Daoy (cell line): ENCODE measurements at regions not wholly inside any gene's neighbourhood (a gene's known extent, or its start where the extent isn't known, plus 50 kb on each side); places are given as distances from the start of the nearest gene placed in this dataset.
A peak's percentile ranks its signal among the peaks of the same experiment; 100 is the strongest.

Source experiments
- DNase-seq: peaks from one replicate; pipeline ENCODE4 v3.0.0-alpha.2; 2015; ENCODE audit warnings: low read depth

- peak; percentile 74 for DNase-seq
Measured at GRCh38 chr6:166751051-166751595, 124.1 kb upstream of the RPS6KA2 start.

GRCh38 chr6:166750108-166750793 lies 123.2 kb upstream of the RPS6KA2 start:
- DNase-seq = no peak

GRCh38 chr6:166749666-166750065 lies 122.6 kb upstream of the RPS6KA2 start:
- DNase-seq = no peak

GRCh38 chr6:166747644-166748595 lies 120.9 kb upstream of the RPS6KA2 start:
- no peak for DNase-seq

- DNase-seq = no peak
Measured at GRCh38 chr6:166745801-166746668, 119.0 kb upstream of the RPS6KA2 start.

- no peak for DNase-seq
Measured at GRCh38 chr6:166744223-166745134, 117.4 kb upstream of the RPS6KA2 start.

- DNase-seq = no peak
Measured at GRCh38 chr6:166743406-166744222, 116.6 kb upstream of the RPS6KA2 start.

- DNase-seq = no peak
Measured at GRCh38 chr6:166742981-166743380, 115.9 kb upstream of the RPS6KA2 start.

- no peak for DNase-seq
Measured at GRCh38 chr6:166739976-166740318, 112.9 kb upstream of the RPS6KA2 start.

- no peak for DNase-seq
Measured at GRCh38 chr6:166739117-166739975, 112.3 kb upstream of the RPS6KA2 start.

- no peak for DNase-seq
Measured at GRCh38 chr6:166738386-166739116, 111.5 kb upstream of the RPS6KA2 start.

GRCh38 chr6:166737261-166737660 lies 110.2 kb upstream of the RPS6KA2 start:
- peak; percentile 45 for DNase-seq

- peak; percentile 84 for DNase-seq
Measured at GRCh38 chr6:166736634-166737033, 109.6 kb upstream of the RPS6KA2 start.

GRCh38 chr6:166733900-166734299 lies 106.8 kb upstream of the RPS6KA2 start:
- DNase-seq = no peak

GRCh38 chr6:166729658-166730057 lies 102.6 kb upstream of the RPS6KA2 start:
- no peak for DNase-seq

GRCh38 chr6:166728884-166729530 lies 102.0 kb upstream of the RPS6KA2 start:
- no peak for DNase-seq

- DNase-seq = no peak
Measured at GRCh38 chr6:166726201-166726600, 99.2 kb upstream of the RPS6KA2 start.

- no peak for DNase-seq
Measured at GRCh38 chr6:166725571-166725970, 98.5 kb upstream of the RPS6KA2 start.
